AG09319 (cell line): ENCODE measurements at regions not wholly inside any gene's neighbourhood (a gene's known extent, or its start where the extent isn't known, plus 50 kb on each side); places are given as distances from the start of the nearest gene placed in this dataset.

Experiments
- DNase-seq: peaks from one replicate; pipeline ENCODE4 v3.0.0-alpha.2; 2010; ENCODE audit warnings: low read depth; ENCODE audit errors: extremely low read depth
- CTCF ChIP-seq: IDR thresholded peaks from 2 replicates; pipeline ENCODE4 v1.5.1; 2011; ENCODE audit warnings: low read depth, mild to moderate bottlenecking, inconsistent platforms, low read length, moderate library complexity

DNA sequence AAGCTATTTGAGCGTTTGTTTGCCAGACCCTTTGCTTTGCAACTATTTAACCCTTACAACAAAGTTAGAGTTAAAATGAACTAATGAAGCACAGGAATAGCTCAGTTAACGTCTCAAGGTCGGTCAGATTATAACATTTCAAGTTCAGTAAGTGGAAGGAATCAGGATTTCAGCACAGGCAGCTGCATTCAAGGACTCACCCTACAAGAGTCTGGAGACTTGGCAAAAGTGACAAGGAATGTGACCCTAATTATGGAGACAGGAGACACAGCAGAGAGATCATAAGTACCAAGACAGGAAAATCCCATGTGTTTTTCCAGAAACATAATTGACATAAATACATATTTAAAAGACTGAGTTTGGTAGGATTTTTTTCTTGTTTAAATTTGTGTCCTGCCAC lies 1481.7 kb downstream of the TECRL start:
- TF ChIP-seq CTCF = no peak

GRCh38 chr4:62923783-62924182 lies 1485.5 kb downstream of the TECRL start:
- no peak for DNase-seq
- TF ChIP-seq CTCF = no peak

More for the DNA sequence above, 1481.7 kb downstream of the TECRL start:
- DNase-seq = no peak

GRCh38 chr4:62917649-62918048 lies 1491.6 kb downstream of the TECRL start:
- DNase-seq = no peak
- TF ChIP-seq CTCF = no peak

DNA sequence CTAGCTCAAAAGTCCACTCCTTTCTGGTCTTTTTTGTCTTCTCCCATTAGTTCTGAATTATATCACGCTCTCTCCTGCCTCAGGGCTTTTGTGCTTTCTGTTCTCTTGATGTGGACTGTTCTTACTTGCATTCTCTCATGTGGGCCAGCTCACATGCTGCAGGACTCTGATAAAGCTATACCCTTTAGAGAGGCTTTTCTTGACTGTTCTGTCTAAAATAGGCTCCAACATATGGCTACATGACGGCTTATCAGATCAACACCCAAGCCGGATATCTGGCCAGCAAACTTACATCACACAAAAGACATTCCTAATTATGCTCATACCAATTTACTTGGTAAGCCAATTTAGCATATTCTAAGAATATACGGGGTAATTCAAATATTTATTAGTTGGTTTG lies 1494.5 kb downstream of the TECRL start:
- TF ChIP-seq CTCF = no peak
- no peak for DNase-seq

DNA sequence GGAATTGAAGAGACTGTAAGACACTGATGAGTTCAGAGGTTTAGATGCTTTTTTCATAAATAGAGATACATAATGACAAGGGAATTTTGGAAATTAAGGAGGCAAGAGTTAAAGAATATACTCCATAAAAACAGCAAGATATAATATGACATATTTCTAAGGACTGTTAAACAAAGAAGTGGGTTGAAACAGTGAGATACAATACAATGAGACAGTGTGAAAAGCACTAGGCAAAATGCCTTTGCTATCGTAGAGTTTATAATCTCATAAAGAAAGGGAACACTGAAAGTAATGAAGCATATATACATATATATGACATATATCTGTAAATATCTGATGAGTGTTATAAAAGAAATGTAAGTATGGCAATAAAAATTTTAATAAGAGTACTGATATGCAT lies 1496.2 kb downstream of the TECRL start:
- DNase-seq = no peak
- TF ChIP-seq CTCF = no peak

DNA sequence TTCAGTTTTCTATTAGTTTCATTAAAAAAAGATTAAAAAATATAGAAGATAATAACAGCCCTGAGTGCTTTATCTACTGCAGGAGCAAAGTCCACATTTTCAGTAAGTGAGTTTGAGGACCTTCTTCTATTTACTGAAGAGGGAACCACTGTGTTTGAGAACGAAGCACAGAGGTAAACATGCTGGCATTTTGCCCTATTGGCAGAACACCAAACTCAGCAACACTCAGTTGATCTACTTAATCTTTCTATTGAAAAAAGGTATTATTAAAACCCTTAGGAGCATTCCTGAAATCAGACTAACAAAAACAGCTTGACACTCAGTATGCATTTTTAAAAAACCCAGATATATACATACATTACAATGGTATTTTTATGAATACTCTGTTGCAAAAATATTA lies 1496.7 kb downstream of the TECRL start:
- no peak for TF ChIP-seq CTCF
- DNase-seq = no peak

DNA sequence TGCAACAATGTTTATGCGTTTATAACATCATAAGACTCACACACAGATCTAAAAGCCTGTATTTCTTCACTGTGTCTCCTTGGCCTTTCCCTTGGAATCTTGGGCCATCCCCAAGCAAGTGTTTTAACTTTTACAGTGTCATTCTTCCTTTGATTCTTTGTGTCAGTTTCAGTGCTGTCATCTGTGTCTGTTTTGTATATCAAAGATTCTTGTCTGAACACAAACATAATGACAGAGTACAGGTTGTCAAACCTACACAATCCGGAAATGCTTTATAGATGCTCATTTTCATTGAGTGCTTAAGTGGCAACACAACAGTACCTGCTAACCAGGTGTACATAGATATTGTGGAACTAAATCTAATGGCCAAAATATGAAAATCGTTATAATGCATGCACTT lies 1500.0 kb downstream of the TECRL start:
- DNase-seq = no peak
- no peak for TF ChIP-seq CTCF
